NCI-H1417 (cell line): ENCODE measurements at regions not wholly inside any gene's neighbourhood (a gene's known extent, or its start where the extent isn't known, plus 50 kb on each side); places are given as distances from the start of the nearest gene placed in this dataset.
"Not testable (repeated sequence)": the region's sequence is repeated elsewhere in the genome, so short reads cannot be mapped to it uniquely, and the experiment has no call there.

Experiments used
- DNase-seq, 3 experiments: peaks; one replicate each; lab custom pipeline; 2025; lab: John Stamatoyannopoulos, UW

DNA sequence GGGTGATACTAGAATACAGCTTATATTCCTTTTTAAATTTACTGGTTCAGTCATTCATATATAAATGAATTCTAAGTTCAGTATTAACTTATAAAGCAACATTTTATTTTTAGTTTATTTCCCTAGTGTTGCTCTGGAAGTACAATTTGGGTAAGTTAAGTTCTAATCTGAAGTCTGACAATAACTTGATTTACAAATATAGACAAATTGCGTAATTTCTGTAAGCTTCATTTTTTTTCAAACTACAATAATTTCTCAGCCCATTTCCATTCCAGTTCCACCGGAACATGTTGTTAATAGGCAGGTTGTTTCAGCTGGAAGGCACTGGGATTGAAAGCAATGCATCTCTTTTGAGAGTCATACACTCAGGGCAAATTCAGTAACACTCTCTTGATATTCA lies 2000.7 kb downstream of the OLFM4 start:
- no peak for DNase-seq

GRCh38 chr13:55038230-55038629 lies 2009.6 kb downstream of the OLFM4 start:
- DNase-seq = no peak

DNA sequence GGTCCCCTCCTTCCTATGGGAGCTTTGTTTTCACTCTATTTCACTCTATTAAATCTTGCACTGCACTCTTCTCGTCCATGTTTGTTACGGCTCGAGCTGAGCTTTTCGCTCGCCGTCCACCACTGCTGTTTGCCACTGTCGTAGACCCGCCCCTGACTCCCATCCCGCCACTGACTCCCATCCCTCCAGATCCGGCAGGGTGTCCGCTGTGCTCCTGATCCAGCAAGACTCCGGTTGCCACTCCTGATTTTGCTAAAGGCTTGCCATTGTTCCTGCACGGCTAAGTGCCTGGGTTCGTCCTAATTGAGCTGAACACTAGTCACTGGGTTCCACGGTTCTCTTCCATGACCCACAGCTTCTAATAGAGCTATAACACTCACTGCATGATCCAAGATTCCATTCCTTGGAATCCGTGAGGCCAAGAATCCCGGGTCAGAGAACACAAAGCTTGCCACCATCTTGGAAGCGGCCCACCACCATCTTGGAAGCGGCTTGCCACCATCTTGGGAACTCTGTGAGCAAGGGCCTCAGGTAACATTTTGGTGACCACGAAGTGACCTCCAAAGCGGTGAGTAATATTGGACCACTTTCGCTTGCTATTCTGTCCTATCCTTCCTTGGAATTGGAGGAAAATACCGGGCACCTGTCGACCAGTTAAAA lies 2025.4 kb downstream of the OLFM4 start:
- DNase-seq = not testable (repeated sequence)

DNA sequence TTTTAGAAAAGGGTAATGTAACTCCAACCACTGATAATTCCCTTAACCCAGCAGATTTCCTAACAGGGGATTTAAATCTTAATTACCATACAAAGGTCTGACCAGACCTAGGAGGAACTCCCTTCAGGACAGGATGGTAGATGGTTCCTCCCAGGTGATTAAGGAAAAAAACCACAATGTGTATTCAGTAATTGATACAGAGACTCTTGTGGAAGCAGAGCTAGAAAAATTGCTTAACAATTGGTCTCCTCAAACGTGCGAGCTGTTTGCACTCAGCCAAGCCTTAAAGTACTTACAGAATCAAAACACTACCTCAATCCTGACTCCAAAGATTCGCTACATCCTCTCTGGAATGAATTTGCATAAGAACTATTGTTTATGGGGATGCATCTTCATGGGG lies 2027.1 kb downstream of the OLFM4 start:
- peak in 2 of 3 experiments; percentile 33 to 69 for DNase-seq

GRCh38 chr13:55062662-55063061 lies 2034.0 kb downstream of the OLFM4 start:
- no peak for DNase-seq

GRCh38 chr13:55067946-55068345 lies 2039.3 kb downstream of the OLFM4 start:
- DNase-seq = no peak

DNA sequence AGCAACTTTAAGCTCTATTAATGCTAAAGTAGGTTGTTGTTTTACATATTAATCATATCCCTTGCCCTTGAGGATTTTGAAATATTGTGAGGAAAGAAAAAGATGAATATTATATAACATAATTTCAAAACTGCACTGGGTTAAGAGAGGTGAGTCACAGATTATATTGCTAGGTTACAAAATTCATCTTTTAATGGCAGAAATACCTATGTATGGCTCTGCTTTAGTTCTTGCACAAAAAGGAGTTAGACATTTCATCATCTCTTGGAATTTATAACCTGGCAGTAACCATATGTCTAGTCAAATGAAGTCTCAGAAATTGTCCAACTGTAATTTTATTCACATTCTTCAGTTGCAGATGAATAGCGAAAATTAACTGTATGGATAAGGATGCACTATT lies 2041.1 kb downstream of the OLFM4 start:
- DNase-seq = no peak

- DNase-seq = no peak
Observed at GRCh38 chr13:55073000-55073399, 2044.4 kb downstream of the OLFM4 start.

DNA sequence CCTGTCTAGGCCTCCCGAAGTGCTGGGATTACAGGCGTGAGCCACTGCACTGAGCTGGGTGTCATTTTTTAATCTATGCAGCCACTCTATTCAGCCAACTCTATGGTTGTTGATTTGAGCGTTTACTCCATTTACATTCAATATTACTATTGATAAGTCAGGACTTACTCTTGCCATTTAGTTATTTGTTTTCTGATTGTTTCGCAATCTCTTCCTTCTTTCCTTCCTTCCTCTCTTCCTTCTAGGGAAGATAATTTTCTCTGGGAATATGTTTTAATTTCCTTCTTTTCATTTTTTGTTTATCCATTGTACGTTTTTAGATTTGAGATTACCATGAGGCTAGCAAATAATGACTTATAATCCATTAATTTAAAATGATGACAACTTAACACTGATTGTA lies 2056.0 kb downstream of the OLFM4 start:
- DNase-seq = no peak

DNA sequence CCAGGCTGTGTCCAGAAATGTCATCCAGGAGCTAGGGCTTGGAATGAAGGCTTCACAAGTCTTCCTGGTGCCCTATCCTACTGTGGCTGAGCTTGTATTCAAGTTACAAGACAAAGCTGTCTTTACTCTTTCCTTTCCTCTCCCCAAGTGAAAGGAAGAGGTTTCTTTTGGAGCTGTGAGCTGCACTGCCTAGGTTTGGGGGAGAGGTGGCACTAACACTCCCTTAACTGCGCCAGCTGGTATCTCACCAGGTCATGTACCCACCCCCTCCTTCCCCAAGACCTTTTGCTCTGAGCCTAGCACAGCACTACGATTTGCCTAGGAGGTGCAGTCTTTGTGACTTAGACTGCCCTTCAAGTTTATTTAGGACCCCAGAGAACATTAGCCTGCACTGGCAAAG lies 2053.6 kb upstream of the PRR20A start:
- no peak for DNase-seq

DNA sequence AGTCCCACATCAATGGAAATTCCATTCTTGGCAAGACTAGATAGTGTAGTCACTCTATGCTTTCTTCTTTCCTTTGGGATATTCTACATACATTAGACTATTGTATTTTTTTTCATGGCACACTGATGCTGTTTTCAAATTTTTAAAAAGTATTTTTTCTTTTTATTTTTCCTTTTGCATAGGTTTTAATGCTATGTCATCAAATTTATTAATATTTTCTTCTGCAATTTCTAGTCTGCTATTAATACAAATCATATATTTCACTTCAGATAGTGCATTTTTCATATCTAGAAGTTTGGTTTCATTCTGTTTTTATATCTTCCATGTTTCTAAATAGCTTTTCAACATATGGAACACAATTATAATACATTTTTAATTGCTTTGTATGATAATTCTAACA lies 2050.1 kb upstream of the PRR20A start:
- DNase-seq = no peak

DNA sequence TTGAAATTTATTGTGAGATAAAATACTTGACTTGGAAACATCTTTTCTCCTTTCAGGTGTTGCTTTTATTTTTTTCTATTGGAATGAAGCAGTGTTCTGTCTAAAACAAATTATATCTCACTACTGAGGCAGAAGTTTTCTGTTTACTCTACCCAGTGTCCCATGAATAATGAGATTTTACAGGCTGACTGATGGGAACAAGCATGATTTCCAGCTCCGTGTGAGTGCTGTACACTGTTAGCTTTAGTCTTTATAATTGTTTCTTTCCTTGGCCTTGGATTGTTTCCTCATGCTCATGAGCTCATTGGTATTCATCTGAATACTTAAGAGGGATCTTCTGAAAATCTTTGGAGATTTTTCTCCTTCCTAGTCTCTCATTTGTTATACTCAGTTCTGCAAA lies 2049.5 kb upstream of the PRR20A start:
- no peak for DNase-seq

- no peak for DNase-seq
Observed at GRCh38 chr13:55106509-55106908, 2034.2 kb upstream of the PRR20A start.

DNA sequence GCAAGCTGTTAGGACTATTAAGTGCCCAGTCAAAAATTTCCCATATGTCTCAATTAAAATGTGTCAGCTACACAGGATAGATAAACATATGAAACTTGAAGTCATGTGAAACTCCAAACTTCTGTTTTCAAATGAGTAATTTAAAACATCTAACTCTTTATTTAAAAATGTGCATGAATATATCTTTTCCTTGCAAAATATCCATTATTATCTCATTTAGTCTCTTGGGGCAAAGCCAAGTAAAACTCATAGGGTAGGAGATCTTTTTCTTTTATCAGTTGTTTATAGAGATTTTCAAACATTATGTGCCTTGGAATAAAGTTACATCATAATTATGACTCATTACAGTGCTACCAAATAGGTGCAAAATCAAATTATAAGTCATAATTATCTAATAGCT lies 2020.1 kb upstream of the PRR20A start:
- DNase-seq = no peak

DNA sequence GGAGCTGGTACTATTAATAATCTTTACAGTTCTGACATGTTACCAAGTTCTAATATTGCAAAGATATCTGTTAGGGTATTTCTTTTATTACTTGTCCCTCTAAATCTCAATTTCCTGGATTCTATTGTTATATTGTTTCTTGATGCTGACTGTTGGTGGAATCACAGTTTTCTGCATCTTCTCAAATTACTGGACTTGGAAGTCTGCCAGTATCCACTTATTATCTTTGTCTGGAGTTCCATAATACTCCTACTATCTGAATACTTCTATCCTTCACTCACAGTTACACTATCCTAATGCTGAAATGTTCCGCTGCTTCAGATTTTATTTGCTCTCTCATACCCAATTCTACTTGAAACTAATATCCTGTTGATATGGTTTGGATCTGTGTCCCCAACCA lies 1985.7 kb upstream of the PRR20A start:
- peak in 1 of 3 experiments; percentile 61 for DNase-seq

DNA sequence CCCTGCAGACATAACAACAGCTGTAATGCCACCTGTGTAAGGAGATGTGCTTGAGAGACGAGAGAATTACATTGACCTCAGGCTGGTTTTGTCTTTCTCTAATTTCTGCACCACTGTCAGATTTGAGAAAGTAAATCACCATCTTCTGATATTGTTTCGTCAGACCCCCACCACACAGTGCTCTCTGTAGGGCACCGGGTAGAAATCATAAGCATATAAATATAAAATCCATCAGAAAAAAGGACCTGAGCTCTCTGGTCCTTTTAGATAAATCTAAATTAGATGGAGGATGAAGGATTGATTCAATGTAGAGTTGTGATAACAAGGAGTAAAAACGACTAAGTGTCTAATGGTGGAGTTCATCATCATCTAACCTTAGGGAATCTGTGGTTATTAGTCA lies 1981.0 kb upstream of the PRR20A start:
- peak in 1 of 3 experiments; percentile 38 for DNase-seq

GRCh38 chr13:55160867-55161266 lies 1979.9 kb upstream of the PRR20A start:
- DNase-seq = peak in 2 of 3 experiments; percentile 84 to 97

DNA sequence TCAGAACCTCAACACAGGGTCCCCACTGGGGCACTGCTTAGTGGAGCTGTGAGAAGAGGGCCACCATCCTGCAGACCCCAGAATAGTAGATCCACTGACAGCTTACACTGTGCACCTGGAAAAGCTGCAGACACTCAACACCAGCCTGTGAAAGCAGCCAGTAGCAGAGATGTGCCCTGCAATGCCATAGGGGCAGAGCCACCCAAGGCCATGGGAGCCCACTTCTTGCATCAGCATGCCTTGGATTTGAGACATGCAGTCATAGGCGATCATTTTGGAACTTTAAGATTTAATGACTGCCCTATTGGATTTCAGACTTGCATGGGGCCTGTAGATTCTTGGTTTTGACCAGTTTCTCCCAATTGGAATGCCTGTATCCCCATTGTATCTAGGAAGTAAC lies 1962.1 kb upstream of the PRR20A start:
- DNase-seq = not testable (repeated sequence)

GRCh38 chr13:55190996-55191395 lies 1949.7 kb upstream of the PRR20A start:
- no peak for DNase-seq

DNA sequence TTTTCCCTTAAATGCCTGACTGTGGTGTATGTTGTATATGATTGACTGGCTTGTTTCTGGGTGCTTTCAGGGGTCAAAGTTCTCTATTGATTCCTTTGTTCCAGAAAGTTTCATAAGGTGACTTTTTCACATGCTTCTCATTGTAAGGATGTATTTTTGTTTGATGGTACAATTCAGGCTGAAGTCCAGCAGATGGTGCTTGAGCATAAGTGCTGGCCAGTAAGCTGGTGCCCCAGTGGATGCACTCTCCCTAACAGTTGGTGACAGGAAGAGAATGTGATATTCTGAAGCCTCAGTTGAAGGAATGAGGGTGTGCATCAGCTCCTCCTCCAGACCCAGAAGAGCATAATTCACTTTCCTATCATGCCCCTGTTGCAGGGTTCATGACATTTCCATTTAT lies 1941.6 kb upstream of the PRR20A start:
- DNase-seq = peak in 2 of 3 experiments; percentile 7 to 58

GRCh38 chr13:55214841-55215345 lies 1925.8 kb upstream of the PRR20A start:
- peak in 1 of 3 experiments; percentile 54 for DNase-seq

DNA sequence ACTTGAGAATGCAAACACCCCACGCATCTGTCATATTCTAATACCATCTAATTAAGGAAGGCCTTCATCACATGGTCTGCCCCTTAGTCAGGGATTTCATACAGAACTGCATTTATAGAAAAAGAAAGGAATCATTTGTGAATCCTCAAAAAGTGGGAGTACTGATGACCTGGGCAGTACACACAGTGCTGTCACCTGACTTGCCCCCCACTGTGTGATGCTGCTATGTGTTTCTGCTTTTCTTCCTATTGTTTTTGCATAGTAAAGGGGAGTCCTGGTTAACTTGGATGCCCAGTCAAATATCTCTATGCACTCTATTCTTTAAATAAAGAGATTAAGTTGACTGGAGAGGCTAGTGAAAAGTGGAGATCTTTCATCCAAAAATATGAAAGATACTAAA lies 1921.2 kb upstream of the PRR20A start:
- DNase-seq = peak in 1 of 3 experiments; percentile 40

GRCh38 chr13:55229906-55230569 lies 1910.7 kb upstream of the PRR20A start:
- DNase-seq = no peak

- DNase-seq = peak in 1 of 3 experiments; percentile 43
Observed at GRCh38 chr13:55230570-55230908, 1910.2 kb upstream of the PRR20A start.
